ENCODE measurements at regions not wholly inside any gene's neighbourhood (a gene's known extent, or its start where the extent isn't known, plus 50 kb on each side); places are given as distances from the start of the nearest gene placed in this dataset.

DNA sequence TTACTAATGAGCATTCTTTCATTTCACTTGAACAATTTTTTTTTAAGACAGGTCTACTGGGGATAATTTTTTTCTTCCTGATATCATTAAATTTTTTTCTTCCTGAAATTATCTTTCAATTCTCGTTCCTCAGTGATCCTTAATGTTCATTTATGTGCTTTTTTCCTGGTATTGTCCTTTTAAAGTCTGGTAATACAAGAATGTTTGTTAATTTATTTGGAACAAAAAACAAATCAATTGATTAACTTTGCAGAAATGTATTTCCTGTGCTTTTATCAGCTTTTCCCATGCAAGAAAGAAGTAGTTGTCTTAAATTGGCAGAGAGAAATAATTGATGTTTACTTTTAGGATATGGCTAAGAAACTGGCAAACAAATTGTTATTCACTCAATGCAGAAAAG is 945.4 kb upstream of the MIR17HG start:
- DNase-seq = no peak
- H3K4me3 ChIP-seq = no peak overlapping the region
- 62 to 67% methylated on average over 1 of the region's 1 CpG for WGBS, 2 donors (ENCODE audit: low coverage in 1 of 2)
- peaks cover 0 to 10% of the 10 kb centered on the region in 2 donors for H3K9me3 ChIP-seq
- no peaks in the 10 kb centered on the region for H3K27me3 ChIP-seq
- H3K4me1 ChIP-seq = no peaks in the 10 kb centered on the region
- H3K27ac ChIP-seq = no peak overlapping the region
- in situ Hi-C loops (cut with MboI; ENCODE audit: low pct_ligation_motif_present in 1 of 4, low pct_unique_long_range_greater_than_20kb in 1 of 4, low sequenced_read_pairs in 3 of 4) = no loop called here
- TF ChIP-seq POLR2AphosphoS5 (IDR thresholded peaks at IDR 0.05) = no peak
- TF ChIP-seq EP300 (IDR thresholded peaks at IDR 0.05; ENCODE audit: low read depth) = no peak
- no peak for TF ChIP-seq CTCF (IDR thresholded peaks at IDR 0.05)
- no peak for TF ChIP-seq POLR2A (IDR thresholded peaks at IDR 0.05)
- H3K36me3 ChIP-seq = no peaks in the 10 kb centered on the region
- intact Hi-C loops (cut with DNase I; ENCODE audit: low total_unique reads) = no loop called here

DNA sequence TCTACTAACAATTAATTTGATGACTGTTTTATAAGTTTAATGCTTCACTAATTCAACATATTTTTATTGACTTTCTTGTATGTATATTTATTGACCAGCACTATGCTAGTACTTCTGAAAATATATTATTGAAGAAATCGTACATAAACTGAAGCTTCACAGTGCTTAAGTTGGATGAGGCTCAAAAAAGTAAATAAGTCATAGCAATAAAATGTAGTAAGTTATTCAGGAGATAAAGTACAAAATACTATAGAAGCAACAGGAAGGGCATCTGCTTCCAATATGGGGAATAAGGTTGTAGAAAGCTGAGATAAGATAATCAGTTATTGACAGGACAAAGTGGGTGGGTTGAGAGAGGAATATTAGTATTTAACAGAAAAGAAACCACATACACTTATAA is 944.9 kb upstream of the MIR17HG start:
- no peak overlapping the region for H3K27ac ChIP-seq
- in situ Hi-C loops (cut with MboI; ENCODE audit: low pct_ligation_motif_present in 1 of 4, low pct_unique_long_range_greater_than_20kb in 1 of 4, low sequenced_read_pairs in 3 of 4) = no loop called here
- H3K4me1 ChIP-seq = no peaks in the 10 kb centered on the region
- peaks cover 0 to 10% of the 10 kb centered on the region in 2 donors for H3K9me3 ChIP-seq
- DNase-seq = no peak
- 37 to 40% methylated on average over 1 of the region's 1 CpG for WGBS, 2 donors (ENCODE audit: low coverage in 1 of 2)
- TF ChIP-seq CTCF (IDR thresholded peaks at IDR 0.05) (no peak), EP300 (IDR thresholded peaks at IDR 0.05; ENCODE audit: low read depth) (no peak), POLR2AphosphoS5 (IDR thresholded peaks at IDR 0.05) (no peak), POLR2A (IDR thresholded peaks at IDR 0.05) (no peak)
- H3K36me3 ChIP-seq = no peaks in the 10 kb centered on the region
- H3K27me3 ChIP-seq = no peaks in the 10 kb centered on the region
- H3K4me3 ChIP-seq = no peak overlapping the region
- intact Hi-C loops (cut with DNase I; ENCODE audit: low total_unique reads) = no loop called here

DNA sequence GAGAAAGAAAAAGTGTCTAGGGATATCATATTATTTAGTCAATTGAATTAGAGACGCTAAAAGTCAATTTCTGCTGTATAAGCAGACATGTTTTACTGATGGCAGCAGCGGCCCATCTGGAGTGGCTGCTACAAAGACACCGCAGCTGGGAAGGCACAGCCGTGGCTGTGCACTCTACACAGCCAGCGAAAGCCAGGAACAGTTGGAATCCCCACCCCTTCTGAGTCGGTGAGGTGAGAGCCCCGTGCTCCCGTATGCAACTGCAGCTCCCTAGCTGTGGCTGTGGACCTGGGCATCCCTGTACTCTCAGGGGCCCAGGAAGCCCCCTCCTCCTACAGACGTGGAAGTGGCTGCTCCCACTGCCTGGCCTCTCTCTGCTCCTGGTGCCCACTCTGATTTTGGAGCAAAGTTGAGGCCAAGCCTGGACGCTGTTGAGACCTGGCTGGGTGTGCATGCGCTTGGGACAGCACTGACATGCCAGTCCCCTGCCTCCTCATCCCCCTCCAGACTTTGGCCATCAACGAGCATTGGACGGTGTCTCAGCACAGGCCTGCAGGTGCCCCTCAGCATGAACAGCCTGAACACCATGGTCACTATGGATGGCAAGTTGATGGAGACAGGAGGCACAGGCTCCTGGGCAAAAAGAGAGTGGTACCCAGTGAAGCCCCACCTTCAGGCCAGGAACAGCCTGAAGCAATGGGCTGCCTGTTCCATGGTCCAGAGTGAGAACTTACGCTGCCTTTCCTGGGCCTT is 944.0 kb upstream of the MIR17HG start:
- Histone ChIP-seq H3K9me3 (peaks cover 0 to 10% of the 10 kb centered on the region in 2 donors), H3K27me3 (no peaks in the 10 kb centered on the region), H3K36me3 (no peaks in the 10 kb centered on the region), H3K4me3 (no peak overlapping the region), H3K27ac (no peak overlapping the region), H3K4me1 (no peaks in the 10 kb centered on the region)
- DNase-seq = no peak
- WGBS, 2 donors (ENCODE audit: low coverage in 1 of 2) = 78 to 89% methylated on average over 1 to 14 of the region's 14 CpGs
- in situ Hi-C loops (cut with MboI; ENCODE audit: low pct_ligation_motif_present in 1 of 4, low pct_unique_long_range_greater_than_20kb in 1 of 4, low sequenced_read_pairs in 3 of 4) = no loop called here
- TF ChIP-seq EP300 (IDR thresholded peaks at IDR 0.05; ENCODE audit: low read depth) (no peak), POLR2A (IDR thresholded peaks at IDR 0.05) (no peak)
- intact Hi-C loops (cut with DNase I; ENCODE audit: low total_unique reads) = no loop called here

DNA sequence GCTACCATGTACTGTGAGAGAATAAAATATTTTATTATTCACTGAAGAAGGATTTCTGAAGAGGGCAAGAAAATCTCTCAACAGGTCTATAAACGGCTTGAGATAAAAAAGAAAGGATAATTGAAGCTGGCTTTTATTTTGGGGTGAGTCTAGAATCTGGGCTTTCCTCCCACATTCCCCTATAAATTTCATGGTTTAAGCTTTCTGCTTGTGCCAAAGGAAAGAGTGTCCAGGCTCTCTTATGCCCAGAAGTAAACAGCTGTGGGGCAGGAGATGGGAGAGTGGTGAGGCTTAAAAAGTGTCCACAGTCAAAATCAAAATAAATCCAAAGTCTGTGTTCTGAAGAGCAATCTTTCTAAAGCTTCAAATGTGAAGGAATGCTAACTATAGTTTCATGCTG is 942.2 kb upstream of the MIR17HG start:
- Histone ChIP-seq H3K9me3 (peaks cover 0 to 1% of the 10 kb centered on the region in 2 donors), H3K4me1 (no peaks in the 10 kb centered on the region), H3K27me3 (no peaks in the 10 kb centered on the region), H3K27ac (no peak overlapping the region), H3K36me3 (no peaks in the 10 kb centered on the region), H3K4me3 (no peak overlapping the region)
- in situ Hi-C loops (cut with MboI; ENCODE audit: low pct_ligation_motif_present in 1 of 4, low pct_unique_long_range_greater_than_20kb in 1 of 4, low sequenced_read_pairs in 3 of 4) (no loop called here), intact Hi-C loops (cut with DNase I; ENCODE audit: low total_unique reads) (no loop called here)
- no peak for TF ChIP-seq CTCF (IDR thresholded peaks at IDR 0.05)
- no peak for TF ChIP-seq POLR2AphosphoS5 (IDR thresholded peaks at IDR 0.05)
- no peak for TF ChIP-seq EP300 (IDR thresholded peaks at IDR 0.05; ENCODE audit: low read depth)
- TF ChIP-seq POLR2A (IDR thresholded peaks at IDR 0.05) = no peak
- DNase-seq = no peak
- WGBS, 2 donors (ENCODE audit: low coverage in 1 of 2) = 60 to 72% methylated on average over 1 of the region's 1 CpG

DNA sequence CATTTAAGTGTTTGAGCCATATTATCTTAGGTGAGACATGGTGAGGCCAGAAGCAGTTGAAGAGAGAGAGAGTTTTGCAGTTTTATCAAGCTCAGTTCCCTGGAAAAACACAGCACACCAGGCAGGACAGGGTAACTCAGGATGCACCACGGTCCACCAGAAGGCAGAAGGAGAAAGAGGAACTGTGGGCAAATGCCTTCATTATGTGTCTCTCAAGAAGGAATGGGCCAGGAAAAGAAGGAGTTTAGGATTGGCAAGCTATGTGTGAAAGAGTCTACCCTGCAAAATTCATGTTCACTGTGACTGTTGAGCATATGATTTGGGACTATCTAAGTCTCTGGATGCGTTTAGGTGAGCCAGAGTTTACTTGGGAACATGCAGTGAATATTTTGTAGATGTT is 934.5 kb upstream of the MIR17HG start:
- H3K27me3 ChIP-seq = no peaks in the 10 kb centered on the region
- no peak overlapping the region for H3K27ac ChIP-seq
- WGBS, 2 donors (ENCODE audit: low coverage in 1 of 2) = 43 to 65% methylated on average over 1 to 2 of the region's 2 CpGs
- in situ Hi-C loops (cut with MboI; ENCODE audit: low pct_ligation_motif_present in 1 of 4, low pct_unique_long_range_greater_than_20kb in 1 of 4, low sequenced_read_pairs in 3 of 4) = no loop called here
- TF ChIP-seq POLR2A (IDR thresholded peaks at IDR 0.05) (no peak), EP300 (IDR thresholded peaks at IDR 0.05; ENCODE audit: low read depth) (no peak), POLR2AphosphoS5 (IDR thresholded peaks at IDR 0.05) (no peak), CTCF (IDR thresholded peaks at IDR 0.05) (no peak)
- H3K4me1 ChIP-seq = no peaks in the 10 kb centered on the region
- no peaks in the 10 kb centered on the region for H3K9me3 ChIP-seq
- H3K36me3 ChIP-seq = no peaks in the 10 kb centered on the region
- intact Hi-C loops (cut with DNase I; ENCODE audit: low total_unique reads) = no loop called here
- H3K4me3 ChIP-seq = no peak overlapping the region
- DNase-seq = no peak
